ENCODE measurements at regions not wholly inside any gene's neighbourhood (a gene's known extent, or its start where the extent isn't known, plus 50 kb on each side); places are given as distances from the start of the nearest gene placed in this dataset.

GRCh38 chr11:114773541-114774338 is 95.4 kb downstream of the NXPE2 start:
- no peak for TF ChIP-seq CTCF (IDR thresholded peaks at IDR 0.05; ENCODE audit: insufficient read depth, low read length, poor library complexity, severe bottlenecking)
- no peak for TF ChIP-seq EZH2phosphoT487 (conservative IDR thresholded peaks at IDR 0.05; ENCODE audit: low read length)

All from SU-DHL-6 (cell line).